ENCODE measurements at regions not wholly inside any gene's neighbourhood (a gene's known extent, or its start where the extent isn't known, plus 50 kb on each side); places are given as distances from the start of the nearest gene placed in this dataset.
A peak's percentile ranks its signal among the peaks of the same experiment; 100 is the strongest.

GRCh38 chr5:163963881-163964280 is 458.5 kb downstream of the MAT2B start:
- DNase-seq = no peak

DNA sequence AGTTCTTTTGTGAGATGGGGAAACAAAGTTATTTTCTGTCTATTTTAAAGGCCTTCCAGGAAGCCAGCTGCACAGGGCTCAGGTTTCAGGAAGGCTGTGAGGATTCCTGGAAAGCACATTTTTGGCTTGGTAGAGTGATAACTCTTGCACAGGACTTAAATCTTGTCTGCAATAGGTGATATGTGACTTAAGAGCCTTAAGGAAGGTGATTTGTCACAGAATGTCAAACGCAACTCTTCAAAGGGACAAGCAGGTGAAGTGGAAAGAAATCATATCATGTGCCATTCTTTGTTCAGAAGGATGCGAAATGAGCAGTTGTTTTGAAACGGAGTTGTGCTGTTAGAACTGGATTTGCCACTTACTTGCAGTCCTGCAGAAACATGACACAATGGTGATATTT is 459.3 kb downstream of the MAT2B start:
- no peak for DNase-seq

- no peak for DNase-seq
Measured at GRCh38 chr5:163967268-163967667, 461.8 kb downstream of the MAT2B start.

DNA sequence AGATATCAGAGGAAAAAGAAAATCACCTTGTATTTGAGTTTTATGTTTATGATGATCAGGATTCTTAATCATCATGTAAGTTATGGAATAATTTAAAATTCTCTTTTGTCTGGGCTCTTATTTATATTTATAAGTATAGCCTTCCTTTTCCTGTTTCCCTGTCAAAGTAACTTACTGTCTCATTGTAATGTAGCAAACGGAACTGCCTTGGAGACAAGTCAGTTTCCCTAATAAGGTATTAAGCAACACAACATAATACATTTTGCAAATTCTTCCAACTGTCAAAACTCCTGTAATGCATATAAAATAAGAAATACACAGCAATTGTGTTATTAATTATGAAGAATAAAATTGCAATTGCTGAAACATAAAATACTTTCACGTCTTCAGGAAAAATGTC is 463.2 kb downstream of the MAT2B start:
- DNase-seq = no peak

DNA sequence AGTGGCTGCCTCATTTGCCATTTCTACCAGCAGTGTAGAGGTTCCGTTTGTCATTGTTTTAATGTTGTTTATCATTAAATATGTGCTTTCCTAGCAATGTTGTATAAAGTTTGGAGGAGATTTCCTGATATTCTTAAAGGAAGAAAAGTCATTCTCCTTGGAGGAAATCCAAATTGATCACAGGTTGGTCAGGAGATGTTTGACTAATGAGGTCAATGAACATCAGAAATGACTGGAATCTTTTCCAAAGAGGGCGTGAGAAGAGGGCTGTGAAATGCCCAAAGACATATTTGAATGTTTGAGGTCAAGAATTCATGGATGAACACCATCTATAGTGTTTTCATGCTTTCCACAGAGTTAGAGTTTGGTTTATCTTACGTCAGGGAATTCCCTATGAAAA is 471.3 kb downstream of the MAT2B start:
- no peak for DNase-seq

- DNase-seq = no peak
Measured at GRCh38 chr5:163978897-163979296, 473.5 kb downstream of the MAT2B start.

DNA sequence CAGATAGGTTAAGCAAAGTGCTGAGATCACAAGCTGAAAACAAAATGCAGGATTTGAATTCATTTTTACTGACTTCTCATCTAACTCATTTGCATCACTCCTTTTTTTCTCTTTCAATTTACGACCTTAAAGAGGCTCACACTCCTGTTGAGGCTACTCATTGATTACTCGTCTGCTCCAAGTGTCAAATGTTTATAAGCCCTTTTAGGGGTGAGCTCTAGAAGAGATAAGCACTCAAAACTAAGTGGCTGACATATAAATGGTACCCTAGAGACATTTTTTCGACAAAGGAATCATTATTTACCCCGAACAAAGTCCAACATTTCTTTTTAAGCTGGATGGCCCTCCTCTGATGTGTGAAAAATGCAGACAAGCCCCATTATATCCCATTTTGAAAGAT is 483.1 kb downstream of the MAT2B start:
- DNase-seq = no peak

DNA sequence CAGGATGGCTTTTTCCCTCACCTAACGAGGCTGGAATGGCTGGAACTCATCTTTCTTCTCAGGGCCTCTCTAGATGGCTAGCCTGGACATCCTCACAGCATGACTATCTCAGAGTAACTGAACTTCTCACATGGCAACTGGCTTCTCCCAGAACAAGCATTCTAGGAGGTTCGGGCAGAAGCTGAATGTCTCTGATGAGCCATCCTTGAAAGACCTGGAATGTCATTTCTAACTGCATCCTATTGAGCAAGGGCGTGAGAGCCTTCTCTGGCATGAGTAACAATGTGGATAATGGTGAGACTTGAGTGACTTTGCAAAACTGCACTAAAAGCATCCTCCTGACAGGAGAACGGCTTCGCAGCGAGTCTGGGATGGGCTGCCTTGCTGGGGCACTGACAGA is 487.7 kb downstream of the MAT2B start:
- no peak for DNase-seq

GRCh38 chr5:163995206-163995605 is 489.8 kb downstream of the MAT2B start:
- no peak for DNase-seq

DNA sequence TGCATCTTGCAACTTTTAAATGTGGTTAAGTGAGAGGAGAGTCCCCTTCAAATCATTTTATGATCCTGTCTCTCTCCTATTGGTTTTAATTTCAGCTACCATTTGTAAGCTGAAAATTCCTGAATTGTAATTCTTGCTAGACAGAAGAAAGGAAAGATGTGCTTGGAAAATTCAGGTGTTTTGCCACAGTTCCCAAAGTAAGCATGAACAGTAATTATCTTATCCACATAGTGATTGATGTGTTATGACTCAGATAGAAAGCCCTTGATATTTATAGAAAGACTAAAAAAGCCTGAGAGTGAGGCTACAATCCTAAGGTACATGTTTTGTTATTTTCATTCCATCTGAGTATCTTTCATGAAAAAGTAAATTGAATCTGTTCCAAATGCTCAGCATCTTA is 492.5 kb downstream of the MAT2B start:
- DNase-seq = no peak

DNA sequence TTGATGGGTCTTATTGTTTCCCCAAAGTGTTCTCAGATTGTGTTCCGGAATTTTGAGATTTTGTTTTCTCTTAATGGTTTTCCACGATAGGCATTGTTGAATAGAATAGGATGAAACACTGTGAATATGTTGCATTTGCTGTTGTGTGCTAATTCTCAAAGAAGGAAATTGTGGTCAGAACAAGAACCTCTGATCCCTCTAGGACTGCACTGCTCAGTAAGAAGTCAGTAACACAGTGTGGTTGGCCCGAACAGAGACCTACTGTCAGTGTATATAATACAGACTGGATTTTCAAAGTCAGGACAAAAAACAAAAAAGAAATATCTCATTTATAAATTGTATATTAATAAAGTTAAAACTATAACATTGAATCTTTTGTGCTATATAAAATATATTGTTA is 494.8 kb downstream of the MAT2B start:
- no peak for DNase-seq

DNA sequence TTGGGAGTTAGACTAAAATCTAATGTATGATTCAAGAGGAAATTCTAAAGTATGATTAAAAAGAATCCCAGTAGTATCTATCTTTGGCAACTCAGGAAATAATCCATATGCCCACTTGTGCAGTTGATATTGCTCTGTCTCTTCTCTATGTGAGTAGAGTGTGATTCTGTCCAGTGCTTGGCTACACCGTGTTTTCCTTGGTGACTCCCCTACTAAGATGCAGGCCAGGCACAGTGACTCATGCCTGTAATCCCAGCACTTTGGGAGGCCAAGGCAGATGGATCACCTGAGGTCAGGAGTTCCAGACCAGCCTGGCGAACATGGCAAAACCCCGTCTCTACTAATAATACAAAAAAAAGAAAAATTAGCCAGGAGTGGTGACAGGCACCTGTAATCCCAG is 495.4 kb downstream of the MAT2B start:
- no peak for DNase-seq

GRCh38 chr5:164002214-164002613 is 496.8 kb downstream of the MAT2B start:
- DNase-seq = no peak

DNA sequence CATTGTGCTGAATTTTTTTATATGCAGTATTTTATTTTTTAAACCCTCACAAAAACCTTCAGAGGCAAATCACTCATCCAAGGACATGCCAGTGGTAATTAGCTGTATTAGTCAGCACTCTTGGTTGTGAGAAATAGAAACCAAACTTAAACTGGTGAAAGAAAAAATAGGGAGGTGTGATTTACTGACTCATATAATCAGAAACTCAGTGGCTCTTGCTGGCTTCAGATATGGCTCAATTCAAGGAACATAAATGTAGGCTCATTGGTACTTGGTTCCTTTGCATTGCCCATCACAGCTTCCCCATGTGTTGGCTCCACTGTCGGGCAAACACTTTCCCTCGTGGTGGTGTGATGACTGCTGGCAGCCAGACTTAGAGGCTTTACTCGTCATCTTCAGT is 497.2 kb downstream of the MAT2B start:
- no peak for DNase-seq

- no peak for DNase-seq
Measured at GRCh38 chr5:164005071-164005470, 499.7 kb downstream of the MAT2B start.

GRCh38 chr5:164007064-164007463 is 501.6 kb downstream of the MAT2B start:
- no peak for DNase-seq

DNA sequence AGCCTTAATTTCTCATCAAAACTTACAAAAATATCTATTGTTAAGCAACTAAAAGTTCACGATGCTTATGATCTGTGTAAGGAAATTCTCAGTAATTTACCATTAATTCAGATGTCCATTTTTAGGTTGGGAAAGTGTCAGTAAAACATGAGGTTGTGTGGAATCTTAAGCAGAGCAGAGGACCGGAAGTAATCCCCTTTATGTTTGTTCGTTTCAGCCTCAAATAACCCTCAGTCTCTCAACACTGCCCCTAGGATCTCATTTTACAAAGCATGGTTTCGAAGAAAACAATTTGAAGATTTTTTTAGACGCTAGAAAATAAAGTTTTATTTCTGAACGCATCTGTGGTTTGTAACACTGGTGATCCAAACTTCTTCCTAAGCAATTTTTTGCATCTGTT is 504.2 kb downstream of the MAT2B start:
- DNase-seq = no peak

- DNase-seq = no peak
Measured at GRCh38 chr5:164010900-164011299, 505.5 kb downstream of the MAT2B start.

- no peak for DNase-seq
Measured at GRCh38 chr5:164012371-164012770, 507.0 kb downstream of the MAT2B start.

- DNase-seq = peak; percentile 66 to 81
Measured at GRCh38 chr5:164013077-164013670, 507.8 kb downstream of the MAT2B start.

DNA sequence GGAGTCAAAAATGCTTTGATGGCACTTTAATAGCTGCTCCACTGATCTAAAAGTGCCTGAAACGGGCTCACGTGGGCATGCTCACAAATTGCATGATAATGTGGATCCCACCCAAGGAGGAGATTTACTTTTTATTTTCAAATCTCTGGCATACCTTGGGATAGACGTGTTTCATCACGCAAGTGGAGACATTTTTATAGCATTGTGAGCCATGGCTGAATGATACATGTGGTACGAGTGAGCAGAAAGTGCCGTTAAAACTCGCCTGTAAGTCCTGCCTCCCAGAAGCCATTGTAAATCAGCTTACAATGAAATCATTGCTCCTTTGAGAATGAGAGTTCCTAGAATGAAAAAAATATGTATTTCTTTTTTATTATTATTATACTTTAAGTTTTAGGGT is 514.7 kb downstream of the MAT2B start:
- no peak for DNase-seq

GRCh38 chr5:164027738-164028137 is 522.3 kb downstream of the MAT2B start:
- no peak for DNase-seq

DNA sequence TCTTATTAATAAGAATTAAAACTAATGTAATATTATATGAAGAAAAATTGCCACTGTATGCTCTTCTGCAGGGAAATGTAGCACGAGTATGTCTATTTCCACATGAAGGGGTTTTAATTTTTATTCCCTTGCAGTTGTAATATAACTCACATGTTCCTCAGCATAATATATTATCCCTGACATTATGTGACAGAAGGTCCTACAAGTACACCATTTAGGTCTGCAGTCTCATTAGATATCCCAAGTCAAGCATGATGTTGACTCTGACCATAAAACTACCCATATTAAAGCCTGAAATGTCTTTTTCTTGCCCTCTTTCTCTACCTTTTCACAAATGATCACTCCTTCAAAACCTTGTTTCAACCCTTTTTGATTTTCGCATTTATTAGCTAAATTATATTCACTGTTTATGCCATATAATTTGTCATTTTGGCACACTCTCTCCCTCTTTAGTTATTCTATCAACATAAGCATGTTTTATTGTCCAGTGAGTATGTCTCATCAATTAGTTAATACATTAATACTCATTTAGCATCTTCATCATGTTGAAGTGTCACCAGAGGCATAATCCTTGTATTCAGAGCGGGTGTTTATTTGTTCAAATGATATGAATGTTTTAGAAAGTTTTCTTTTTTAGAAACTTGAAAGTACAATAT is 532.8 kb downstream of the MAT2B start:
- DNase-seq = no peak

DNA sequence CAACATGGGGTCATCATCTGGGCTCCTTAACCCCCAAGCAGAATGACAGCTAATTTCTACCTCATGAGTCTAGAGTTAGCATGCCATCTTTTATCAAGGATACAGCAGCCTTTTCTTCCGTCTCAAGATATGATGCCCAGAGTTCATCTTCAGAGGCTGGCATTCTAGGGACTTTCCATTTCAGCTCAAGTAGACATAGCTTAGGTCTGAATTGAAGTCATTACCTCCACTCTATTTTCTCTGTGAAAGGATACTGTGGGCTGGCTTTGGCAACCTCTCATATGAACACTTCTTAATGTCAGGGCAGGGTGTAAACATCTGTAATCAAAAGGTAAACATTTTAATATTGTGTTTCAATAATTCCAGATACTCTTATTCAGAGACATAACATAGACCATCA is 535.7 kb downstream of the MAT2B start:
- no peak for DNase-seq

GRCh38 chr5:164048359-164048926 is 543.0 kb downstream of the MAT2B start:
- no peak for DNase-seq
